HepG2 (cell line): ENCODE measurements at regions not wholly inside any gene's neighbourhood (a gene's known extent, or its start where the extent isn't known, plus 50 kb on each side); places are given as distances from the start of the nearest gene placed in this dataset.

Source experiments
- BRD4 ChIP-seq: sonication (generic); formaldehyde crosslinking; IDR thresholded peaks from 2 replicates; pipeline ENCODE4 v1.4.0; 2020; ENCODE audit warnings: missing genetic modification reagents
- CBX5 ChIP-seq: sonication (generic); formaldehyde crosslinking; IDR thresholded peaks from 2 replicates; pipeline ENCODE4 v1.4.0; 2020; ENCODE audit warnings: missing genetic modification reagents, borderline replicate concordance
- RFX5 ChIP-seq: IDR thresholded peaks from 2 replicates; pipeline ENCODE4 v1.6.1; 2011; ENCODE audit warnings: low read depth, low read length, improper control_type of control experiment
- TF ChIP-seq, protein P1 (sequence below): sonication (generic); formaldehyde crosslinking; IDR thresholded peaks from 2 replicates; pipeline ENCODE4 v1.5.0; 2020; ENCODE audit warnings: missing genetic modification reagents, mild to moderate bottlenecking, borderline replicate concordance
- TF ChIP-seq, protein P2 (sequence below): sonication (generic); formaldehyde crosslinking; IDR thresholded peaks from 2 replicates; pipeline ENCODE4 v1.5.0; 2020; ENCODE audit warnings: mild to moderate bottlenecking, missing genetic modification reagents, moderate library complexity
- TF ChIP-seq, protein P3 (sequence below): sonication (generic); formaldehyde crosslinking; IDR thresholded peaks from 2 replicates; pipeline ENCODE4 v1.8.1; 2022; ENCODE audit warnings: low read depth, mild to moderate bottlenecking, missing genetic modification reagents
- TF ChIP-seq, protein P4 (sequence below): sonication (generic); formaldehyde crosslinking; IDR thresholded peaks from 2 replicates; pipeline ENCODE4 v1.4.0; 2020; ENCODE audit warnings: missing genetic modification reagents
- TF ChIP-seq, protein P5 (sequence below), 2 experiments: IDR thresholded peaks; 2 replicates each; pipeline ENCODE4 v1.6.1; 2011 to 2012; ENCODE audit warnings: low read length in 2 of 2, borderline replicate concordance in 1 of 2, low read depth in 1 of 2, mild to moderate bottlenecking in 1 of 2, moderate library complexity in 1 of 2

DNA sequence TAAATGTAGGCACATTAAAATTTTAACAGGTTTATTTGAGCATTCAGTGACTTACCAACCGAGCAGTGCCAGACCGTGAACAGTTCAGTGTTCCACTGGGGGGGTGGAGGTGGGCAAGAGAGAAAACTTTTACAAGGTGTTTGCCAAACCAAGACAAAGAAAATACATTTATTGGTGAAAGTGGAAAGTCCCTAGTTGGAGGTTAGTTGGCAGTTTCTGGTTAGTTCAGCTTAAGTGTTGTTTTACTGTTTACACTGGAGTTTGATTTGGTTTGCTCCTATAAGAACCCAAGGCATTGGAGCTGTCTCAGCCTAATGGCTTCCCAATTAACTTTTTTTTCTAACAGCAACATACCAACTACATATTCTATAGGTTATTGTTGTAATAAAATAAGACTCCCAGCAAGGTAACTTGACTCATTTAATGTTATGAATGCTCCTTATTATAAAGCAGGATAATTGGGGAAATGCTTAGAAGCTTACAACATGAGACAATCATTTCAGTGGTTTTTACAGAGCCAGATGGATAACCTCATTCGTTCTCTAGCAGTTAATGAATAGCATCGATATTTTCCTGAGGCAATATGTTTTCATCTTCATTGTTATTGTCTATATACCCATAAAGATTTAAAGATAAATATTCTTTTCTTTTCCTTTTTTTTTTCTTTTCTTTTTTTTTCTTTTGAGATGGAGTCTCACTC is 115.8 kb downstream of the ETNK1 start:
- no peak for TF ChIP-seq BRD4 (CRISPR knock-in tag)
- TF ChIP-seq, protein P1, sequence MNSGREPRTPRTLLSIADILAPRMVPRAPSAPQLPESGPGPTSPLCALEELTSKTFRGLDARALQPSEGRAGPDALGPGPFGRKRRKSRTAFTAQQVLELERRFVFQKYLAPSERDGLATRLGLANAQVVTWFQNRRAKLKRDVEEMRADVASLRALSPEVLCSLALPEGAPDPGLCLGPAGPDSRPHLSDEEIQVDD (CRISPR knock-in tag), result no peak
- TF ChIP-seq, protein P2, sequence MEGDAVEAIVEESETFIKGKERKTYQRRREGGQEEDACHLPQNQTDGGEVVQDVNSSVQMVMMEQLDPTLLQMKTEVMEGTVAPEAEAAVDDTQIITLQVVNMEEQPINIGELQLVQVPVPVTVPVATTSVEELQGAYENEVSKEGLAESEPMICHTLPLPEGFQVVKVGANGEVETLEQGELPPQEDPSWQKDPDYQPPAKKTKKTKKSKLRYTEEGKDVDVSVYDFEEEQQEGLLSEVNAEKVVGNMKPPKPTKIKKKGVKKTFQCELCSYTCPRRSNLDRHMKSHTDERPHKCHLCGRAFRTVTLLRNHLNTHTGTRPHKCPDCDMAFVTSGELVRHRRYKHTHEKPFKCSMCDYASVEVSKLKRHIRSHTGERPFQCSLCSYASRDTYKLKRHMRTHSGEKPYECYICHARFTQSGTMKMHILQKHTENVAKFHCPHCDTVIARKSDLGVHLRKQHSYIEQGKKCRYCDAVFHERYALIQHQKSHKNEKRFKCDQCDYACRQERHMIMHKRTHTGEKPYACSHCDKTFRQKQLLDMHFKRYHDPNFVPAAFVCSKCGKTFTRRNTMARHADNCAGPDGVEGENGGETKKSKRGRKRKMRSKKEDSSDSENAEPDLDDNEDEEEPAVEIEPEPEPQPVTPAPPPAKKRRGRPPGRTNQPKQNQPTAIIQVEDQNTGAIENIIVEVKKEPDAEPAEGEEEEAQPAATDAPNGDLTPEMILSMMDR (CRISPR knock-in tag), result no peak
- TF ChIP-seq, protein P3, sequence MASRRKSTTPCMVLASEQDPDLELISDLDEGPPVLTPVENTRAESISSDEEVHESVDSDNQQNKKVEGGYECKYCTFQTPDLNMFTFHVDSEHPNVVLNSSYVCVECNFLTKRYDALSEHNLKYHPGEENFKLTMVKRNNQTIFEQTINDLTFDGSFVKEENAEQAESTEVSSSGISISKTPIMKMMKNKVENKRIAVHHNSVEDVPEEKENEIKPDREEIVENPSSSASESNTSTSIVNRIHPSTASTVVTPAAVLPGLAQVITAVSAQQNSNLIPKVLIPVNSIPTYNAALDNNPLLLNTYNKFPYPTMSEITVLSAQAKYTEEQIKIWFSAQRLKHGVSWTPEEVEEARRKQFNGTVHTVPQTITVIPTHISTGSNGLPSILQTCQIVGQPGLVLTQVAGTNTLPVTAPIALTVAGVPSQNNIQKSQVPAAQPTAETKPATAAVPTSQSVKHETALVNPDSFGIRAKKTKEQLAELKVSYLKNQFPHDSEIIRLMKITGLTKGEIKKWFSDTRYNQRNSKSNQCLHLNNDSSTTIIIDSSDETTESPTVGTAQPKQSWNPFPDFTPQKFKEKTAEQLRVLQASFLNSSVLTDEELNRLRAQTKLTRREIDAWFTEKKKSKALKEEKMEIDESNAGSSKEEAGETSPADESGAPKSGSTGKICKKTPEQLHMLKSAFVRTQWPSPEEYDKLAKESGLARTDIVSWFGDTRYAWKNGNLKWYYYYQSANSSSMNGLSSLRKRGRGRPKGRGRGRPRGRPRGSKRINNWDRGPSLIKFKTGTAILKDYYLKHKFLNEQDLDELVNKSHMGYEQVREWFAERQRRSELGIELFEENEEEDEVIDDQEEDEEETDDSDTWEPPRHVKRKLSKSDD (CRISPR knock-in tag), result no peak
- TF ChIP-seq, protein P4, sequence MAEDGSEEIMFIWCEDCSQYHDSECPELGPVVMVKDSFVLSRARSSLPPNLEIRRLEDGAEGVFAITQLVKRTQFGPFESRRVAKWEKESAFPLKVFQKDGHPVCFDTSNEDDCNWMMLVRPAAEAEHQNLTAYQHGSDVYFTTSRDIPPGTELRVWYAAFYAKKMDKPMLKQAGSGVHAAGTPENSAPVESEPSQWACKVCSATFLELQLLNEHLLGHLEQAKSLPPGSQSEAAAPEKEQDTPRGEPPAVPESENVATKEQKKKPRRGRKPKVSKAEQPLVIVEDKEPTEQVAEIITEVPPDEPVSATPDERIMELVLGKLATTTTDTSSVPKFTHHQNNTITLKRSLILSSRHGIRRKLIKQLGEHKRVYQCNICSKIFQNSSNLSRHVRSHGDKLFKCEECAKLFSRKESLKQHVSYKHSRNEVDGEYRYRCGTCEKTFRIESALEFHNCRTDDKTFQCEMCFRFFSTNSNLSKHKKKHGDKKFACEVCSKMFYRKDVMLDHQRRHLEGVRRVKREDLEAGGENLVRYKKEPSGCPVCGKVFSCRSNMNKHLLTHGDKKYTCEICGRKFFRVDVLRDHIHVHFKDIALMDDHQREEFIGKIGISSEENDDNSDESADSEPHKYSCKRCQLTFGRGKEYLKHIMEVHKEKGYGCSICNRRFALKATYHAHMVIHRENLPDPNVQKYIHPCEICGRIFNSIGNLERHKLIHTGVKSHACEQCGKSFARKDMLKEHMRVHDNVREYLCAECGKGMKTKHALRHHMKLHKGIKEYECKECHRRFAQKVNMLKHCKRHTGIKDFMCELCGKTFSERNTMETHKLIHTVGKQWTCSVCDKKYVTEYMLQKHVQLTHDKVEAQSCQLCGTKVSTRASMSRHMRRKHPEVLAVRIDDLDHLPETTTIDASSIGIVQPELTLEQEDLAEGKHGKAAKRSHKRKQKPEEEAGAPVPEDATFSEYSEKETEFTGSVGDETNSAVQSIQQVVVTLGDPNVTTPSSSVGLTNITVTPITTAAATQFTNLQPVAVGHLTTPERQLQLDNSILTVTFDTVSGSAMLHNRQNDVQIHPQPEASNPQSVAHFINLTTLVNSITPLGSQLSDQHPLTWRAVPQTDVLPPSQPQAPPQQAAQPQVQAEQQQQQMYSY (CRISPR knock-in tag), result no peak
- TF ChIP-seq, protein P5, sequence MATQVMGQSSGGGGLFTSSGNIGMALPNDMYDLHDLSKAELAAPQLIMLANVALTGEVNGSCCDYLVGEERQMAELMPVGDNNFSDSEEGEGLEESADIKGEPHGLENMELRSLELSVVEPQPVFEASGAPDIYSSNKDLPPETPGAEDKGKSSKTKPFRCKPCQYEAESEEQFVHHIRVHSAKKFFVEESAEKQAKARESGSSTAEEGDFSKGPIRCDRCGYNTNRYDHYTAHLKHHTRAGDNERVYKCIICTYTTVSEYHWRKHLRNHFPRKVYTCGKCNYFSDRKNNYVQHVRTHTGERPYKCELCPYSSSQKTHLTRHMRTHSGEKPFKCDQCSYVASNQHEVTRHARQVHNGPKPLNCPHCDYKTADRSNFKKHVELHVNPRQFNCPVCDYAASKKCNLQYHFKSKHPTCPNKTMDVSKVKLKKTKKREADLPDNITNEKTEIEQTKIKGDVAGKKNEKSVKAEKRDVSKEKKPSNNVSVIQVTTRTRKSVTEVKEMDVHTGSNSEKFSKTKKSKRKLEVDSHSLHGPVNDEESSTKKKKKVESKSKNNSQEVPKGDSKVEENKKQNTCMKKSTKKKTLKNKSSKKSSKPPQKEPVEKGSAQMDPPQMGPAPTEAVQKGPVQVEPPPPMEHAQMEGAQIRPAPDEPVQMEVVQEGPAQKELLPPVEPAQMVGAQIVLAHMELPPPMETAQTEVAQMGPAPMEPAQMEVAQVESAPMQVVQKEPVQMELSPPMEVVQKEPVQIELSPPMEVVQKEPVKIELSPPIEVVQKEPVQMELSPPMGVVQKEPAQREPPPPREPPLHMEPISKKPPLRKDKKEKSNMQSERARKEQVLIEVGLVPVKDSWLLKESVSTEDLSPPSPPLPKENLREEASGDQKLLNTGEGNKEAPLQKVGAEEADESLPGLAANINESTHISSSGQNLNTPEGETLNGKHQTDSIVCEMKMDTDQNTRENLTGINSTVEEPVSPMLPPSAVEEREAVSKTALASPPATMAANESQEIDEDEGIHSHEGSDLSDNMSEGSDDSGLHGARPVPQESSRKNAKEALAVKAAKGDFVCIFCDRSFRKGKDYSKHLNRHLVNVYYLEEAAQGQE (IDR thresholded peaks at IDR 0.05; ENCODE audit: borderline replicate concordance in 1 of 2, low read depth in 1 of 2, low read length in 2 of 2), result no peak
- no peak for TF ChIP-seq CBX5 (CRISPR knock-in tag)
- no peak for TF ChIP-seq RFX5
